ENCODE measurements at regions not wholly inside any gene's neighbourhood (a gene's known extent, or its start where the extent isn't known, plus 50 kb on each side); places are given as distances from the start of the nearest gene placed in this dataset.

DNA sequence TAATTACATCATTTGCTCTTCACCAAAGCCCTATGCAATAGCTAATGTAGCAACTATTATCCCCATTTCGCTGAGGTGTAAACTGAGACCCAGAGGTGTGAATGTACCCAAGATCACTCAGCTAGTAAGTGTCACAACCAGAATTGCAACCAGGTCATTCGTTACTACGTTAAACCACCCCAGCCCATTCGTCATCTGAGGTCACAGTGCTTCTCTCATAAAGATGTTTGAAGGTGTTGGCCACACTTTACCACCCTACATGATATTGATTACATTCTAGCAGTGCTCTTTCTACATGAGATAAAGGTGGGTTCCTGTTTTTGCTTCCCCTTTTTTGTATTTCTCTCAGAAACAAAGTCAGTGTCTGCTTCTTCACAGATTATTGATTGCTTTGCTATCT lies 195.3 kb downstream of the ZBTB18 start:
- Mint-ChIP-seq H3K4me1 (peaks cover 5% of the 10 kb centered on the region), H3K27ac (no peak overlapping the region), H3K4me3 (no peak overlapping the region), H3K36me3 (no peaks in the 10 kb centered on the region), H3K9me3 (ENCODE audit: low read depth) (no peaks in the 10 kb centered on the region), H3K27me3 (peaks cover 10% of the 10 kb centered on the region)
- CTCF ChIA-PET, result no interaction called here
- ATAC-seq, result no peak
- DNase-seq, result no peak

- peaks cover 7% of the 10 kb centered on the region for H3K27me3 Mint-ChIP-seq
- H3K4me1 Mint-ChIP-seq, result no peaks in the 10 kb centered on the region
- H3K27ac Mint-ChIP-seq, result no peak overlapping the region
- no peak for DNase-seq
- H3K4me3 Mint-ChIP-seq, result no peak overlapping the region
- no peak for ATAC-seq
- CTCF ChIA-PET, result interaction anchor here (1.5 kb wide), 1 partner anchor 10 kb away, joined by 3 read pairs; no protein-coding TSS in a partner anchor
- H3K9me3 Mint-ChIP-seq (ENCODE audit: low read depth), result no peaks in the 10 kb centered on the region
- H3K36me3 Mint-ChIP-seq, result no peaks in the 10 kb centered on the region
Measured at GRCh38 chr1:244248426-244248825, 197.3 kb downstream of the ZBTB18 start.

GRCh38 chr1:244252211-244252610 lies 199.5 kb downstream of the ADSS2 start:
- DNase-seq (no peak), ATAC-seq (no peak)
- CTCF ChIA-PET, result no interaction called here
- H3K27me3 Mint-ChIP-seq, result no peaks in the 10 kb centered on the region
- no peaks in the 10 kb centered on the region for H3K36me3 Mint-ChIP-seq
- H3K9me3 Mint-ChIP-seq (ENCODE audit: low read depth), result no peaks in the 10 kb centered on the region
- no peak overlapping the region for H3K27ac Mint-ChIP-seq
- no peak overlapping the region for H3K4me3 Mint-ChIP-seq
- H3K4me1 Mint-ChIP-seq, result peaks cover 6% of the 10 kb centered on the region

- CTCF ChIA-PET, result no interaction called here
- H3K27me3 Mint-ChIP-seq, result no peaks in the 10 kb centered on the region
- DNase-seq (no peak), ATAC-seq (no peak)
- H3K4me3 Mint-ChIP-seq, result no peak overlapping the region
- H3K36me3 Mint-ChIP-seq, result no peaks in the 10 kb centered on the region
- peaks cover 6% of the 10 kb centered on the region for H3K4me1 Mint-ChIP-seq
- H3K27ac Mint-ChIP-seq, result no peak overlapping the region
- H3K9me3 Mint-ChIP-seq (ENCODE audit: low read depth), result no peaks in the 10 kb centered on the region
Measured at GRCh38 chr1:244254467-244254866, 197.2 kb downstream of the ADSS2 start.

- Mint-ChIP-seq H3K4me1 (peaks cover 6% of the 10 kb centered on the region), H3K27ac (no peak overlapping the region), H3K9me3 (ENCODE audit: low read depth) (no peaks in the 10 kb centered on the region), H3K36me3 (no peaks in the 10 kb centered on the region), H3K4me3 (no peak overlapping the region), H3K27me3 (no peaks in the 10 kb centered on the region)
- ATAC-seq (no peak), DNase-seq (no peak)
- CTCF ChIA-PET, result interaction anchor here (0.7 kb wide), 2 partner anchors 16 to 1036 kb away, joined by 3 read pairs; no protein-coding TSS in a partner anchor
Measured at GRCh38 chr1:244255426-244255965, 196.2 kb downstream of the ADSS2 start.

DNA sequence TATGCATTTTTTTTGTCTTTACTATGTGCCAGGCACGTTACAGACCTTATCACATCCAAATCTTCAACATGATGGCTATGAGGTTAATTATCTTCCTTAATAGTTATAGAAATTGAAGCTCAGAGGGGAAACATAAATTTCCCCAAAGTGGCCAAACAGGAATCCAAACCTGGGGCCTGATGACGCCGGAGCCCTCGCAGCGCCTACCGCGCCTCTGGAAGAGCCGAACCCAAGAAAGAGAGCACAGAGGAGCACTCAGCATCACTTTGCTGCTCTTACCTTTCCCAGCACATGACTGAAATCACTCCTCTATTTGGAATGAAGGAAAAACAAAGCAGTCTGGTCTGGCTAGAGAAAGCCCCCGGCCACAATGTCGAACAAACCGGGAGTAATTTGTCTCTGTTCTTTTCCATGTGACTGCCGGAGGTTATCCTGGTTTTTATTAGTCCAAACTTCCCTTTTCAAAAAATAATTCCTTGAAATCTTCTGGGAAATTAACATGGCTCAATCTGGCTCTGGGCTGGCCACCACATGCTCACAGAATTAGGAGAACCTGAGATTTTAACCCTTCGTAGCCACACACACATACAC lies 195.5 kb downstream of the ADSS2 start:
- no peak overlapping the region for H3K4me3 Mint-ChIP-seq
- CTCF ChIA-PET, result interaction anchor here (0.7 kb wide), 1 partner anchor 1037 kb away, joined by 3 read pairs; no protein-coding TSS in a partner anchor
- H3K4me1 Mint-ChIP-seq, result peaks cover 6% of the 10 kb centered on the region
- DNase-seq, result no peak
- no peak overlapping the region for H3K27ac Mint-ChIP-seq
- no peaks in the 10 kb centered on the region for H3K36me3 Mint-ChIP-seq
- no peak for ATAC-seq
- no peaks in the 10 kb centered on the region for H3K27me3 Mint-ChIP-seq
- no peaks in the 10 kb centered on the region for H3K9me3 Mint-ChIP-seq (ENCODE audit: low read depth)

DNA sequence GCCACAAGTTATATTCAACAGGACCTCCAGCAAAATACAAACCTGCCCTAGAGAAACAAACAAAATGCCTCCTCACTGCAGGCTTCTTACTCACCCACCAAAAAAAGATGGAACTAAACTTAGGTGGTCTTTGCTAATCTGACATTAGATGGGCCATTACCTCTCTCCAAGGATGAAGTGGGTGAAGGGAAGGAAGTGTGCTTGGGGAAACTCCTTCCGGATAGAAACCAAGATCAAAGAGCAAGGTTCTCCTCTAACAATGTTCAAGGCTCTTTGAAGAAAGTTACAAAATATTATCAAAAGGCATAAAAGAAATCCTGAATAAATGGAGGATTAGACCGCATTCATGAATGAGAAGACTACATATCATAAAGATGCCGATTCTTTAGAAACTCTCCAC lies 187.5 kb downstream of the ADSS2 start:
- no peak for ATAC-seq
- Mint-ChIP-seq H3K4me1 (no peaks in the 10 kb centered on the region), H3K27me3 (peaks cover 30% of the 10 kb centered on the region), H3K27ac (no peak overlapping the region), H3K4me3 (no peak overlapping the region), H3K9me3 (ENCODE audit: low read depth) (no peaks in the 10 kb centered on the region), H3K36me3 (no peaks in the 10 kb centered on the region)
- no peak for DNase-seq
- CTCF ChIA-PET, result no interaction called here

GRCh38 chr1:244265507-244265906 lies 186.2 kb downstream of the ADSS2 start:
- Mint-ChIP-seq H3K27ac (no peak overlapping the region), H3K4me1 (no peaks in the 10 kb centered on the region), H3K36me3 (no peaks in the 10 kb centered on the region), H3K4me3 (no peak overlapping the region), H3K27me3 (peaks cover 30% of the 10 kb centered on the region), H3K9me3 (ENCODE audit: low read depth) (peaks cover 2% of the 10 kb centered on the region)
- no peak for ATAC-seq
- CTCF ChIA-PET, result no interaction called here
- DNase-seq, result no peak

GRCh38 chr1:244269169-244269568 lies 182.5 kb downstream of the ADSS2 start:
- Mint-ChIP-seq H3K4me1 (peaks cover 12% of the 10 kb centered on the region), H3K36me3 (no peaks in the 10 kb centered on the region), H3K27me3 (peaks cover 13% of the 10 kb centered on the region), H3K27ac (no peak overlapping the region), H3K4me3 (no peak overlapping the region), H3K9me3 (ENCODE audit: low read depth) (peaks cover 2% of the 10 kb centered on the region)
- ATAC-seq (no peak), DNase-seq (no peak)
- CTCF ChIA-PET, result interaction anchor here (0.9 kb wide), 1 partner anchor 9 kb away, joined by 3 read pairs; no protein-coding TSS in a partner anchor

DNA sequence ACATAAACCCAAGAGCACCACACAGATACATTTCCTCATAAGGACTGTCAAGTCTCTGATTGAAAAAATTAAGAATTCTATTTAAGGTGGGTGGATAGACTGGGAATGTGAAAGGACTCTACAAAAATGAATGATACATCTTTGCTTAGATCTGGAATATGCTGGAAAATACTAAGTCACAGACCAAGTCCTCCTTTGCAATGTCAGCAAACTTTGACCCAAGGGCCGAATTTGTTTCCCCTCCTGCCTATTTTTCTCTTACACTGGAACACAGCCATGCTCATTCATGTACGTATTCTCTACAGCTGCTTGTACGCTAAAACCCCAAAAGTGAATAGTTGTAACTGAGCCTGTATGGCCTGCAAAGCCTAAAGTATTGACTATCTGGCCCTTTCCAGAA lies 180.7 kb downstream of the ADSS2 start:
- DNase-seq, result no peak
- ATAC-seq, result no peak
- CTCF ChIA-PET, result interaction anchor here (0.9 to 1.4 kb wide), 3 partner anchors 16 to 526 kb away, joined by 3 read pairs; no protein-coding TSS in a partner anchor
- Mint-ChIP-seq H3K36me3 (no peaks in the 10 kb centered on the region), H3K4me1 (peaks cover 14% of the 10 kb centered on the region), H3K27ac (no peak overlapping the region), H3K9me3 (ENCODE audit: low read depth) (peaks cover 2% of the 10 kb centered on the region), H3K27me3 (peaks cover 6% of the 10 kb centered on the region), H3K4me3 (no peak overlapping the region)

- no peak for ATAC-seq
- peaks cover 14% of the 10 kb centered on the region for H3K4me1 Mint-ChIP-seq
- peaks cover 2% of the 10 kb centered on the region for H3K9me3 Mint-ChIP-seq (ENCODE audit: low read depth)
- CTCF ChIA-PET, result interaction anchor here (0.9 to 3.0 kb wide), 7 partner anchors 11 to 929 kb away, joined by 3 to 12 read pairs (median 3); no protein-coding TSS in a partner anchor
- no peak overlapping the region for H3K4me3 Mint-ChIP-seq
- no peak overlapping the region for H3K27ac Mint-ChIP-seq
- DNase-seq, result no peak
- no peaks in the 10 kb centered on the region for H3K36me3 Mint-ChIP-seq
- peaks cover 3% of the 10 kb centered on the region for H3K27me3 Mint-ChIP-seq
Measured at GRCh38 chr1:244271691-244272308, 179.9 kb downstream of the ADSS2 start.

- H3K4me1 Mint-ChIP-seq, result peaks cover 14% of the 10 kb centered on the region
- no peak overlapping the region for H3K4me3 Mint-ChIP-seq
- no peaks in the 10 kb centered on the region for H3K36me3 Mint-ChIP-seq
- CTCF ChIA-PET, result interaction anchor here (0.6 to 3.0 kb wide), 13 partner anchors 11 to 1398 kb away, joined by 3 to 12 read pairs (median 3); no protein-coding TSS in a partner anchor
- ATAC-seq (peak; percentile 86), DNase-seq (peak; percentile 79)
- peaks cover 3% of the 10 kb centered on the region for H3K27me3 Mint-ChIP-seq
- peaks cover 2% of the 10 kb centered on the region for H3K9me3 Mint-ChIP-seq (ENCODE audit: low read depth)
- H3K27ac Mint-ChIP-seq, result peak overlapping the region; percentile 39
Measured at GRCh38 chr1:244272471-244273261, 179.0 kb downstream of the ADSS2 start.

GRCh38 chr1:244273262-244273844 lies 178.4 kb downstream of the ADSS2 start:
- Mint-ChIP-seq H3K27ac (peak overlapping the region; percentile 39), H3K4me3 (no peak overlapping the region), H3K4me1 (peaks cover 14% of the 10 kb centered on the region), H3K36me3 (no peaks in the 10 kb centered on the region), H3K27me3 (peaks cover 3% of the 10 kb centered on the region), H3K9me3 (ENCODE audit: low read depth) (peaks cover 2% of the 10 kb centered on the region)
- ATAC-seq, result no peak
- CTCF ChIA-PET, result interaction anchor here (0.6 to 3.0 kb wide), 11 partner anchors 12 to 1399 kb away, joined by 3 to 12 read pairs (median 4); no protein-coding TSS in a partner anchor
- DNase-seq, result no peak

Data from activated CD8-positive, alpha-beta memory T cell treated with anti-CD3 and anti-CD28 coated beads, Interleukin-2, amount 10 ng/mL, durations not matched to agents 7 days and 5 days (primary cell).